ENCODE measurements at regions not wholly inside any gene's neighbourhood (a gene's known extent, or its start where the extent isn't known, plus 50 kb on each side); places are given as distances from the start of the nearest gene placed in this dataset.

GRCh38 chr4:123304151-123304964 is 92.2 kb upstream of the SPRY1 start:
- no peak overlapping the region for H3K27ac Mint-ChIP-seq
- H3K36me3 Mint-ChIP-seq (ENCODE audit: low read depth) = no peaks in the 10 kb centered on the region
- no peaks in the 10 kb centered on the region for H3K27me3 Mint-ChIP-seq (ENCODE audit: low read depth)
- H3K4me1 Mint-ChIP-seq (ENCODE audit: low read depth) = peaks cover 4% of the 10 kb centered on the region
- H3K9me3 Mint-ChIP-seq = no peaks in the 10 kb centered on the region
- DNase-seq (ENCODE audit: low spot score) = no peak
- no peak overlapping the region for H3K4me3 Mint-ChIP-seq

GRCh38 chr4:123305736-123306135 is 90.9 kb upstream of the SPRY1 start:
- H3K4me3 Mint-ChIP-seq = no peak overlapping the region
- H3K27ac Mint-ChIP-seq = no peak overlapping the region
- H3K36me3 Mint-ChIP-seq (ENCODE audit: low read depth) = no peaks in the 10 kb centered on the region

GRCh38 chr4:123306769-123307168 is 89.8 kb upstream of the SPRY1 start:
- no peak for DNase-seq (ENCODE audit: low spot score)
- Mint-ChIP-seq H3K4me3 (no peak overlapping the region), H3K36me3 (ENCODE audit: low read depth) (no peaks in the 10 kb centered on the region), H3K9me3 (no peaks in the 10 kb centered on the region), H3K4me1 (ENCODE audit: low read depth) (peaks cover 4% of the 10 kb centered on the region), H3K27me3 (ENCODE audit: low read depth) (no peaks in the 10 kb centered on the region), H3K27ac (no peak overlapping the region)

More at GRCh38 chr4:123305736-123306135, 90.9 kb upstream of the SPRY1 start:
- no peak for DNase-seq (ENCODE audit: low spot score)
- H3K9me3 Mint-ChIP-seq = no peaks in the 10 kb centered on the region
- H3K4me1 Mint-ChIP-seq (ENCODE audit: low read depth) = peaks cover 4% of the 10 kb centered on the region
- no peaks in the 10 kb centered on the region for H3K27me3 Mint-ChIP-seq (ENCODE audit: low read depth)

- no peak for DNase-seq (ENCODE audit: low spot score)
- H3K27ac Mint-ChIP-seq = no peak overlapping the region
- H3K4me1 Mint-ChIP-seq (ENCODE audit: low read depth) = peaks cover 4% of the 10 kb centered on the region
- H3K27me3 Mint-ChIP-seq (ENCODE audit: low read depth) = no peaks in the 10 kb centered on the region
- H3K9me3 Mint-ChIP-seq = no peaks in the 10 kb centered on the region
- H3K4me3 Mint-ChIP-seq = no peak overlapping the region
- no peaks in the 10 kb centered on the region for H3K36me3 Mint-ChIP-seq (ENCODE audit: low read depth)
Observed at GRCh38 chr4:123308667-123309066, 87.9 kb upstream of the SPRY1 start.

- no peaks in the 10 kb centered on the region for H3K27me3 Mint-ChIP-seq (ENCODE audit: low read depth)
- no peak for DNase-seq (ENCODE audit: low spot score)
- no peak overlapping the region for H3K27ac Mint-ChIP-seq
- H3K36me3 Mint-ChIP-seq (ENCODE audit: low read depth) = peaks cover 2% of the 10 kb centered on the region
- H3K4me3 Mint-ChIP-seq = no peak overlapping the region
- no peaks in the 10 kb centered on the region for H3K9me3 Mint-ChIP-seq
- no peaks in the 10 kb centered on the region for H3K4me1 Mint-ChIP-seq (ENCODE audit: low read depth)
Observed at GRCh38 chr4:123312116-123312515, 84.5 kb upstream of the SPRY1 start.

- no peak for DNase-seq (ENCODE audit: low spot score)
- H3K4me1 Mint-ChIP-seq (ENCODE audit: low read depth) = no peaks in the 10 kb centered on the region
Observed at GRCh38 chr4:123312951-123313592, 83.5 kb upstream of the SPRY1 start.

GRCh38 chr4:123315617-123316016 is 81.0 kb upstream of the SPRY1 start:
- Mint-ChIP-seq H3K9me3 (no peaks in the 10 kb centered on the region), H3K36me3 (ENCODE audit: low read depth) (peaks cover 2% of the 10 kb centered on the region), H3K27me3 (ENCODE audit: low read depth) (no peaks in the 10 kb centered on the region), H3K27ac (no peak overlapping the region), H3K4me1 (ENCODE audit: low read depth) (no peaks in the 10 kb centered on the region), H3K4me3 (no peak overlapping the region)
- DNase-seq (ENCODE audit: low spot score) = no peak

More at GRCh38 chr4:123312951-123313592, 83.5 kb upstream of the SPRY1 start:
- no peak overlapping the region for H3K4me3 Mint-ChIP-seq
- H3K27me3 Mint-ChIP-seq (ENCODE audit: low read depth) = no peaks in the 10 kb centered on the region
- H3K27ac Mint-ChIP-seq = no peak overlapping the region
- H3K9me3 Mint-ChIP-seq = no peaks in the 10 kb centered on the region
- peaks cover 2% of the 10 kb centered on the region for H3K36me3 Mint-ChIP-seq (ENCODE audit: low read depth)

- no peak for DNase-seq (ENCODE audit: low spot score)
- Mint-ChIP-seq H3K27me3 (ENCODE audit: low read depth) (no peaks in the 10 kb centered on the region), H3K9me3 (peaks cover 11% of the 10 kb centered on the region), H3K4me3 (no peak overlapping the region), H3K36me3 (ENCODE audit: low read depth) (peaks cover 2% of the 10 kb centered on the region), H3K27ac (no peak overlapping the region), H3K4me1 (ENCODE audit: low read depth) (no peaks in the 10 kb centered on the region)
Observed at GRCh38 chr4:123317211-123317610, 79.4 kb upstream of the SPRY1 start.

- no peaks in the 10 kb centered on the region for H3K27me3 Mint-ChIP-seq (ENCODE audit: low read depth)
- no peaks in the 10 kb centered on the region for H3K4me1 Mint-ChIP-seq (ENCODE audit: low read depth)
- H3K36me3 Mint-ChIP-seq (ENCODE audit: low read depth) = peaks cover 2% of the 10 kb centered on the region
- no peak overlapping the region for H3K27ac Mint-ChIP-seq
- H3K4me3 Mint-ChIP-seq = no peak overlapping the region
- no peak for DNase-seq (ENCODE audit: low spot score)
- peaks cover 24% of the 10 kb centered on the region for H3K9me3 Mint-ChIP-seq
Observed at GRCh38 chr4:123319639-123320038, 77.0 kb upstream of the SPRY1 start.

- H3K27ac Mint-ChIP-seq = no peak overlapping the region
- no peaks in the 10 kb centered on the region for H3K36me3 Mint-ChIP-seq (ENCODE audit: low read depth)
- DNase-seq (ENCODE audit: low spot score) = no peak
- no peak overlapping the region for H3K4me3 Mint-ChIP-seq
- peaks cover 2% of the 10 kb centered on the region for H3K27me3 Mint-ChIP-seq (ENCODE audit: low read depth)
- peaks cover 24% of the 10 kb centered on the region for H3K9me3 Mint-ChIP-seq
- peaks cover 3% of the 10 kb centered on the region for H3K4me1 Mint-ChIP-seq (ENCODE audit: low read depth)
Observed at GRCh38 chr4:123323998-123324397, 72.6 kb upstream of the SPRY1 start.

GRCh38 chr4:123325241-123325681 is 71.3 kb upstream of the SPRY1 start:
- Mint-ChIP-seq H3K4me3 (no peak overlapping the region), H3K27me3 (ENCODE audit: low read depth) (peaks cover 2% of the 10 kb centered on the region), H3K36me3 (ENCODE audit: low read depth) (no peaks in the 10 kb centered on the region), H3K9me3 (peaks cover 24% of the 10 kb centered on the region), H3K27ac (no peak overlapping the region), H3K4me1 (ENCODE audit: low read depth) (peaks cover 3% of the 10 kb centered on the region)
- DNase-seq (ENCODE audit: low spot score) = no peak

- no peak overlapping the region for H3K4me3 Mint-ChIP-seq
- no peaks in the 10 kb centered on the region for H3K36me3 Mint-ChIP-seq (ENCODE audit: low read depth)
- peaks cover 3% of the 10 kb centered on the region for H3K4me1 Mint-ChIP-seq (ENCODE audit: low read depth)
- no peak for DNase-seq (ENCODE audit: low spot score)
- peaks cover 12% of the 10 kb centered on the region for H3K9me3 Mint-ChIP-seq
- H3K27me3 Mint-ChIP-seq (ENCODE audit: low read depth) = peaks cover 2% of the 10 kb centered on the region
- no peak overlapping the region for H3K27ac Mint-ChIP-seq
Observed at GRCh38 chr4:123327346-123327745, 69.2 kb upstream of the SPRY1 start.

- no peak overlapping the region for H3K27ac Mint-ChIP-seq
- peaks cover 2% of the 10 kb centered on the region for H3K27me3 Mint-ChIP-seq (ENCODE audit: low read depth)
- H3K4me1 Mint-ChIP-seq (ENCODE audit: low read depth) = peaks cover 3% of the 10 kb centered on the region
- H3K36me3 Mint-ChIP-seq (ENCODE audit: low read depth) = no peaks in the 10 kb centered on the region
- DNase-seq (ENCODE audit: low spot score) = no peak
- H3K9me3 Mint-ChIP-seq = peaks cover 9% of the 10 kb centered on the region
- no peak overlapping the region for H3K4me3 Mint-ChIP-seq
Observed at GRCh38 chr4:123327846-123328429, 68.7 kb upstream of the SPRY1 start.

GRCh38 chr4:123338715-123339114 is 57.9 kb upstream of the SPRY1 start:
- Mint-ChIP-seq H3K4me3 (no peak overlapping the region), H3K36me3 (ENCODE audit: low read depth) (no peaks in the 10 kb centered on the region), H3K9me3 (no peaks in the 10 kb centered on the region), H3K27me3 (ENCODE audit: low read depth) (peaks cover 3% of the 10 kb centered on the region), H3K4me1 (ENCODE audit: low read depth) (no peaks in the 10 kb centered on the region), H3K27ac (no peak overlapping the region)
- DNase-seq (ENCODE audit: low spot score) = no peak
